Adrenal gland (tissue), 5 donors: ENCODE measurements at regions not wholly inside any gene's neighbourhood (a gene's known extent, or its start where the extent isn't known, plus 50 kb on each side); places are given as distances from the start of the nearest gene placed in this dataset.

Experiments
- POLR2A ChIP-seq, 2 donors: fragments of 450-650 bp; IDR thresholded peaks; one replicate each; pipeline ENCODE4 v1.6.1; 2017; ENCODE audit warnings: antibody characterized with exemption in 2 of 2, mild to moderate bottlenecking in 2 of 2, moderate library complexity in 1 of 2
- TF ChIP-seq, protein P1 (sequence below), 6 experiments: fragments of 450-650 bp in 4 of 6; fragments of 200-600 bp in 2 of 6; sonication (generic) in 1 of 6; IDR thresholded peaks; 1 replicate in 5 of 6; 2 replicates in 1 of 6; pipeline versions ENCODE4 v1.5.1 to v1.8.0; 2016 to 2021; ENCODE audit warnings: antibody characterized with exemption in 6 of 6, mild to moderate bottlenecking in 2 of 6, moderate library complexity in 1 of 6
- donor health status: DM: no; HTN: no; CAD: no.

DNA sequence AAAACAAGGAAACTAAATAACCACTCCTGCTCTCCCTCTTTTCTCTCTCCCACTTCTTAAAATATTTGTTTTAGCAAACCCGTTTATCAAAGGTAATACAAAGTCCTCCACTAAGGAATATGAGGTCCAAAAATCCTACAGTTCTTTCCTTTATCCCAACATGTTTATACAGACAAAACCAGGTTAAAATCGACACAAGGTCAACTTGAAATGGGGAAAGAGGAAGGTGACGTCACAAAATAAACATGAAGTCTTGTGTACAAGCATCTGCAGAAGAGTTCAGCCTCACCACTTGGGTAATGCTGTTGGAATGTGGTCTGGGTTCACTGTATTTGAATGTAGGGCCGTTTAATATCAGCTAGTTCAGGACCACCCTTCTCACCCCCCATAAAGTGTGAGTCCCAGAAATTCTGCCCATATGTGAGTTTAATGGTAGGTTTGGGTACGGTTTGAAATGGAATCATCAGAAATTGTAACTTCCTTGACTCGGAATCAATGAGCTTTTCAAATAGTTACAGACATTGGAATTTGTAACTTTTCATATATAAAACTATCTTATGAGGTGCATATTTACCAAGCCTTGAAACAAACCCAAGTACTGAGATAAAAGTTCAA lies 120.0 kb upstream of the SLC38A2 start:
- TF ChIP-seq POLR2A (IDR thresholded peaks at IDR 0.05) = no peak
- TF ChIP-seq, protein P1, sequence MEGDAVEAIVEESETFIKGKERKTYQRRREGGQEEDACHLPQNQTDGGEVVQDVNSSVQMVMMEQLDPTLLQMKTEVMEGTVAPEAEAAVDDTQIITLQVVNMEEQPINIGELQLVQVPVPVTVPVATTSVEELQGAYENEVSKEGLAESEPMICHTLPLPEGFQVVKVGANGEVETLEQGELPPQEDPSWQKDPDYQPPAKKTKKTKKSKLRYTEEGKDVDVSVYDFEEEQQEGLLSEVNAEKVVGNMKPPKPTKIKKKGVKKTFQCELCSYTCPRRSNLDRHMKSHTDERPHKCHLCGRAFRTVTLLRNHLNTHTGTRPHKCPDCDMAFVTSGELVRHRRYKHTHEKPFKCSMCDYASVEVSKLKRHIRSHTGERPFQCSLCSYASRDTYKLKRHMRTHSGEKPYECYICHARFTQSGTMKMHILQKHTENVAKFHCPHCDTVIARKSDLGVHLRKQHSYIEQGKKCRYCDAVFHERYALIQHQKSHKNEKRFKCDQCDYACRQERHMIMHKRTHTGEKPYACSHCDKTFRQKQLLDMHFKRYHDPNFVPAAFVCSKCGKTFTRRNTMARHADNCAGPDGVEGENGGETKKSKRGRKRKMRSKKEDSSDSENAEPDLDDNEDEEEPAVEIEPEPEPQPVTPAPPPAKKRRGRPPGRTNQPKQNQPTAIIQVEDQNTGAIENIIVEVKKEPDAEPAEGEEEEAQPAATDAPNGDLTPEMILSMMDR (IDR thresholded peaks at IDR 0.05) = no peak
